ENCODE measurements at regions not wholly inside any gene's neighbourhood (a gene's known extent, or its start where the extent isn't known, plus 50 kb on each side); places are given as distances from the start of the nearest gene placed in this dataset.

DNA sequence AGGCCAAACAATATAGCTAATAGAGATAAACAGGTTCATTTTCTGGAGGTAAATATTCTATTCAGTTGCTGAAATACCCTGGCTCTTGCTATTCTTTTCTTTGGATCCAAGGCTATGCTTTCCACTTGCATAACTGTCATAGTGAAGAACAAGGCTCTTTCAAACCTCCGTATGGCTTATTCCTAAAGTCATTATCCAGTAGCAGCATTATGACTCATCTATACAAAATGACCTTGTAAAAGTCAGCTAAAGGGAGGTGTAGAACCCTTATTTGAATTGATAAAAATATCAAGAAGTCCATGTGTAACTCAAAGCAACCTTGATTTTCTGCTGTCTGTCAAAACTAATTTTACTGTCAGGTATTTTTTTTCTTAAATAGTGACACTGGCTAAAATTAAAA lies 447.8 kb downstream of the PLK2 start:
- TF ChIP-seq, protein P1, sequence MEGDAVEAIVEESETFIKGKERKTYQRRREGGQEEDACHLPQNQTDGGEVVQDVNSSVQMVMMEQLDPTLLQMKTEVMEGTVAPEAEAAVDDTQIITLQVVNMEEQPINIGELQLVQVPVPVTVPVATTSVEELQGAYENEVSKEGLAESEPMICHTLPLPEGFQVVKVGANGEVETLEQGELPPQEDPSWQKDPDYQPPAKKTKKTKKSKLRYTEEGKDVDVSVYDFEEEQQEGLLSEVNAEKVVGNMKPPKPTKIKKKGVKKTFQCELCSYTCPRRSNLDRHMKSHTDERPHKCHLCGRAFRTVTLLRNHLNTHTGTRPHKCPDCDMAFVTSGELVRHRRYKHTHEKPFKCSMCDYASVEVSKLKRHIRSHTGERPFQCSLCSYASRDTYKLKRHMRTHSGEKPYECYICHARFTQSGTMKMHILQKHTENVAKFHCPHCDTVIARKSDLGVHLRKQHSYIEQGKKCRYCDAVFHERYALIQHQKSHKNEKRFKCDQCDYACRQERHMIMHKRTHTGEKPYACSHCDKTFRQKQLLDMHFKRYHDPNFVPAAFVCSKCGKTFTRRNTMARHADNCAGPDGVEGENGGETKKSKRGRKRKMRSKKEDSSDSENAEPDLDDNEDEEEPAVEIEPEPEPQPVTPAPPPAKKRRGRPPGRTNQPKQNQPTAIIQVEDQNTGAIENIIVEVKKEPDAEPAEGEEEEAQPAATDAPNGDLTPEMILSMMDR (IDR thresholded peaks at IDR 0.05; ENCODE audit: poor library complexity), result no peak
- TF ChIP-seq EZH2phosphoT487 (IDR thresholded peaks at IDR 0.05; ENCODE audit: low read depth, severe bottlenecking, unreplicated experiment), result no peak

Measured in hepatocyte (in vitro differentiated cells).